ENCODE measurements at regions not wholly inside any gene's neighbourhood (a gene's known extent, or its start where the extent isn't known, plus 50 kb on each side); places are given as distances from the start of the nearest gene placed in this dataset.

DNA sequence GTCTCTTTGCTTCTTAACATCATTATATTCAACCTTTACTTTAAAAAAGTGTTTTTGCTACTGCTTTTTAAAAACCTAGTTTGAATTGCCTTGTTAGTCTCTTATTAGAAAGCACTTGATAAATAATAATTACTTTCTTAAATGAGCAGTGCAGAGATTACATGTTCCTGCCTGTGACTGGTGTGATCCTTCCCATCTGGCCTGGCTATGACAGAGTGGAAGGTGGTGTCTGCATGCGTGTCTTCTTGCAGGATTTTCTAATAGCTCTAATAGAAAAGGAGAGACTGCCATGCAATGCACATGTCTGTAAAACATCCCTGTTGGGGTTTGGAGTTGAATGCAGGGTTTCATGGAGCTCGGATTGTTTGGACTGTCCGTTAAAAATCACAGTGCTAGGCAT is 425.8 kb upstream of the TPM1 start:
- Histone ChIP-seq H3K4me1 (peaks cover 18% of the 10 kb centered on the region), H3K9me3 (replicated peaks) (no peaks in the 10 kb centered on the region), H3K27ac (replicated peaks) (no peak overlapping the region), H3K36me3 (no peaks in the 10 kb centered on the region), H3K27me3 (ENCODE audit: low read depth) (no peaks in the 10 kb centered on the region), H3K4me3 (no peak overlapping the region)
- TF ChIP-seq, protein P1, sequence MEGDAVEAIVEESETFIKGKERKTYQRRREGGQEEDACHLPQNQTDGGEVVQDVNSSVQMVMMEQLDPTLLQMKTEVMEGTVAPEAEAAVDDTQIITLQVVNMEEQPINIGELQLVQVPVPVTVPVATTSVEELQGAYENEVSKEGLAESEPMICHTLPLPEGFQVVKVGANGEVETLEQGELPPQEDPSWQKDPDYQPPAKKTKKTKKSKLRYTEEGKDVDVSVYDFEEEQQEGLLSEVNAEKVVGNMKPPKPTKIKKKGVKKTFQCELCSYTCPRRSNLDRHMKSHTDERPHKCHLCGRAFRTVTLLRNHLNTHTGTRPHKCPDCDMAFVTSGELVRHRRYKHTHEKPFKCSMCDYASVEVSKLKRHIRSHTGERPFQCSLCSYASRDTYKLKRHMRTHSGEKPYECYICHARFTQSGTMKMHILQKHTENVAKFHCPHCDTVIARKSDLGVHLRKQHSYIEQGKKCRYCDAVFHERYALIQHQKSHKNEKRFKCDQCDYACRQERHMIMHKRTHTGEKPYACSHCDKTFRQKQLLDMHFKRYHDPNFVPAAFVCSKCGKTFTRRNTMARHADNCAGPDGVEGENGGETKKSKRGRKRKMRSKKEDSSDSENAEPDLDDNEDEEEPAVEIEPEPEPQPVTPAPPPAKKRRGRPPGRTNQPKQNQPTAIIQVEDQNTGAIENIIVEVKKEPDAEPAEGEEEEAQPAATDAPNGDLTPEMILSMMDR (IDR thresholded peaks at IDR 0.05; ENCODE audit: borderline replicate concordance), result no peak
- intact Hi-C loops (cut with micrococcal nuclease), result no loop called here
- no peak for DNase-seq

- TF ChIP-seq, protein P1 (IDR thresholded peaks at IDR 0.05; ENCODE audit: borderline replicate concordance), result no peak
- Histone ChIP-seq H3K9me3 (replicated peaks) (no peaks in the 10 kb centered on the region), H3K4me3 (no peak overlapping the region), H3K36me3 (no peaks in the 10 kb centered on the region), H3K27ac (replicated peaks) (no peak overlapping the region), H3K4me1 (peaks cover 19% of the 10 kb centered on the region), H3K27me3 (ENCODE audit: low read depth) (no peaks in the 10 kb centered on the region)
- DNase-seq, result no peak
- intact Hi-C loops (cut with micrococcal nuclease), result no loop called here
Measured at GRCh38 chr15:62617741-62618140, 424.8 kb upstream of the TPM1 start.

GRCh38 chr15:62618432-62618831 is 424.1 kb upstream of the TPM1 start:
- no peak overlapping the region for H3K4me3 ChIP-seq
- TF ChIP-seq, protein P1 (IDR thresholded peaks at IDR 0.05; ENCODE audit: borderline replicate concordance), result no peak
- intact Hi-C loops (cut with micrococcal nuclease), result no loop called here
- no peaks in the 10 kb centered on the region for H3K9me3 ChIP-seq (replicated peaks)
- no peak for DNase-seq
- no peaks in the 10 kb centered on the region for H3K27me3 ChIP-seq (ENCODE audit: low read depth)
- H3K36me3 ChIP-seq, result no peaks in the 10 kb centered on the region
- H3K27ac ChIP-seq (replicated peaks), result no peak overlapping the region
- peaks cover 23% of the 10 kb centered on the region for H3K4me1 ChIP-seq

DNA sequence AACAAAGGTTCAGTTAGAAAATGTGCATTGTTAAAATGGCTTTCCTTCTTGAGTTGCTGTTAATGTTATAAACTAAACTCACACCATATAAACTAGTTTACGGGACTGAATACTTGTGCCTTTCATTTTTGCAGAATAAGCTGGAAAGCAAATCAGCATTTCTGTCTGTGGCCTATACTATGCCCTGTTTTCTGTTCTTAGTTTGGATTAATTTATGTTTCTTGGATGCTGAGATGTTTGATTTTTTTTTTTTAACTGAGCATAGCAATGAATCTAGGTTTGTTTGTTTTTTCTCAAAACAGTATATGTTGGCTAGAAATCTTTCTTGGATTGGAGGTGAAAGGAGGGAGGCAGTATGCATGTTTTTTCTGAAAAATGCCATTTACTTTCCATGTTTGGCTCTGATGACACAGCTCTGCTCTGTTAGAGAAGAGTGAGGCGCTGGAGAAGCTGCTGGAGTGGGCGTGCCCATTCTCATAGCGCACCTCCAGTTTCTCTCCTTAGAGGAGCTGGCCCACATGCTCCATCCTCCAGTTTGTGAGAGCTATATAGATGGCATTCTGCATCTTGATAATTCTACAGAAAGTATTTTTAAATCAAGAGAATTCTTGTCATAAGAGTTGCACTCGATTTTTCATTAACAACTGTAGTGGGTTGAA is 423.6 kb upstream of the TPM1 start:
- no peaks in the 10 kb centered on the region for H3K9me3 ChIP-seq (replicated peaks)
- H3K4me1 ChIP-seq, result peaks cover 26% of the 10 kb centered on the region
- TF ChIP-seq, protein P1 (IDR thresholded peaks at IDR 0.05; ENCODE audit: borderline replicate concordance), result no peak
- intact Hi-C loops (cut with micrococcal nuclease), result no loop called here
- DNase-seq, result no peak
- no peaks in the 10 kb centered on the region for H3K27me3 ChIP-seq (ENCODE audit: low read depth)
- H3K36me3 ChIP-seq, result no peaks in the 10 kb centered on the region
- H3K27ac ChIP-seq (replicated peaks), result no peak overlapping the region
- no peak overlapping the region for H3K4me3 ChIP-seq

DNA sequence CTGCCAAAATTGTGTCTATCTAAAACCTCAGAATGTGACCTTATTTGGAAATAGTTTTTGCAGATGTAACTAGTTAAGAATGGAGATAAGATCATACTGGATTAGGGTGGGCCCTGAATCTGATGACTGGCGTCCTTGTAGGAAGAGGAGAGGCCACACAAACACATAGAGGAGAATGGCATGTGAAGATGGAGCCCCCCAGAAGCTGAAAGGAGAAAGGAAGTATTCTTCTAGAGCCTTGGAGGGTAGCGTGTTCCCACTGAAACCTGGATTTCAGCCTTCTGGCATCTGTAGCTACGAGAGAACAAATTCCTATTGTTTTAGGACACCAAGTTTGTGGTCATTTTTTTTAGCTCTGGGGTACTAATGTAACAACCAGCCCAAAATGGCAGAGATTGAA is 423.0 kb upstream of the TPM1 start:
- TF ChIP-seq, protein P1 (IDR thresholded peaks at IDR 0.05; ENCODE audit: borderline replicate concordance), result no peak
- no peak overlapping the region for H3K27ac ChIP-seq (replicated peaks)
- DNase-seq, result no peak
- H3K36me3 ChIP-seq, result no peaks in the 10 kb centered on the region
- H3K4me1 ChIP-seq, result peaks cover 31% of the 10 kb centered on the region
- intact Hi-C loops (cut with micrococcal nuclease), result no loop called here
- no peaks in the 10 kb centered on the region for H3K9me3 ChIP-seq (replicated peaks)
- H3K27me3 ChIP-seq (ENCODE audit: low read depth), result no peaks in the 10 kb centered on the region
- H3K4me3 ChIP-seq, result no peak overlapping the region
